ENCODE measurements at regions not wholly inside any gene's neighbourhood (a gene's known extent, or its start where the extent isn't known, plus 50 kb on each side); places are given as distances from the start of the nearest gene placed in this dataset.

- TF ChIP-seq CTCF (IDR thresholded peaks at IDR 0.05): no peak
- TF ChIP-seq POLR2A (IDR thresholded peaks at IDR 0.05): no peak
These were observed 486.4 kb downstream of the TSHZ3 start for GRCh38 chr19:30862876-30863275.
